ENCODE measurements at regions not wholly inside any gene's neighbourhood (a gene's known extent, or its start where the extent isn't known, plus 50 kb on each side); places are given as distances from the start of the nearest gene placed in this dataset.

DNA sequence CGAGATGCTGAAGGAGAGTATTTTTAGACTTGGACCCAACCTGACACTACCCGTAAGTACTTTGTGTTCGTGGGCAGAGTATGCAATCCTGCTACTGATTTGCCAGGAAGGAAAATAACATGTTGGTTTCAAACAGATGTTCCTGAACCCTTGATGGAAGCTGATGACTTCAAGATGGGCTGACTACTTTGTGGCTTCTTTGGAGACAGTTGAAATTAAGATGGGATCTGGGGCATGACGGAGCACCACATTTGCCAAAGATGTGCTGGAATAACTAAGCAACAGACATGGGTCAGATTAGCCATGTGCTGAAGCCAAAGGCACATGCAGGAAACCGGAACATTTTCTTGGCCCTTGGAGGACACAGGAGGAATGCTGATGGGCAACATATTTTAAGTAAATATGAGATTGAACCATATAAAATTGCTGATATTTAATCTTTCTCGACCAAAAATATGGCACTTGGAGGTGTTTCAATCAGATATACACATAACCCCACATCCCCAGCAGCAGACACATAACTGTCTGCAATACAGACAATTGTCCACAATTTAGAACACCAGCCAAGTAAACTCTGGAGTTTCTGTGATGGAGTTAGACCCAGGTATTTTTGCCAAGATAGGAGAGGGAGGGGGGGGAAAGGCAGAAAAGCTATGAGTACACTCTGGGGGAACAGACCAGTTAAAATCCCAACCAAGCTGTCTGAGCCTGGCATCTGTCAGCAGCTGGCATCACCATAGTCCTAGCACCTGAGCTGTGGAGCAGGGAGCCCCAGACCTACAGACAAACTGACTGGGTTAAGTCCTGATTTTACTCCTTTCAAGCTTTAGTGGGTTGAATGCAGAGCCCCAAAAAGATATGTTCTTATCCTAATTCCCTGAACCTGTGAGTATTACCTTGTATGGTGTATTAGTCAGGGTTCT is 329.4 kb upstream of the CDH5 start:
- Histone ChIP-seq H3K27ac (ENCODE audit: low read depth, low read length) (no peak overlapping the region), H3K4me2 (ENCODE audit: low read length) (no peak overlapping the region), H4K20me1 (ENCODE audit: insufficient read depth) (no peaks in the 10 kb centered on the region), H2AFZ (ENCODE audit: low read depth, low read length, poor library complexity, severe bottlenecking) (no peak overlapping the region), H3K79me2 (ENCODE audit: insufficient read depth, low read length) (no peaks in the 10 kb centered on the region), H3K4me1 (ENCODE audit: control insufficient read depth in 1 of 2, insufficient read depth in 2 of 2, low read length in 2 of 2) (no peaks in the 10 kb centered on the region), H3K36me3 (ENCODE audit: control insufficient read depth in 1 of 2, insufficient read depth in 2 of 2, low read length in 2 of 2) (no peaks in the 10 kb centered on the region), H3K9me3 (ENCODE audit: control insufficient read depth in 1 of 2, insufficient read depth in 1 of 2, low read depth in 1 of 2, low read length in 2 of 2) (no peaks in the 10 kb centered on the region), H3K9me2 (ENCODE audit: insufficient read depth) (no peaks in the 10 kb centered on the region), H3K9ac (ENCODE audit: low read length) (no peak overlapping the region), H3K27me3 (ENCODE audit: insufficient read depth, low read length) (peaks cover 15% of the 10 kb centered on the region; the same call in 1 of the 2 replicates), H3K4me3 (replicated peaks in 1 of 2; ENCODE audit: low read depth in 1 of 2, low read length in 2 of 2) (no peak overlapping the region)
- ChIA-PET POLR2A (no interaction called here), CTCF (no interaction called here), RAD21 (ENCODE audit: low non-redundant PET in 1 of 2, low total read pairs in 2 of 2, uncharacterized antibody in 2 of 2, unreplicated experiment in 2 of 2) (no interaction called here)
- ATAC-seq = no peak
- no TSS peak for BruUV-seq (replicated peaks)
- TF ChIP-seq ZFX (IDR thresholded peaks at IDR 0.05) (no peak), TCF7L2 (IDR thresholded peaks at IDR 0.05; ENCODE audit: borderline replicate concordance, extremely low read depth, insufficient read depth, insufficient read length) (no peak), CBX3 (IDR thresholded peaks at IDR 0.05; ENCODE audit: low read depth) (no peak), YY1 (IDR thresholded peaks at IDR 0.05; ENCODE audit: extremely low read depth, insufficient replicate concordance, low read depth, low read length) (no peak)
- TF ChIP-seq, protein P1, sequence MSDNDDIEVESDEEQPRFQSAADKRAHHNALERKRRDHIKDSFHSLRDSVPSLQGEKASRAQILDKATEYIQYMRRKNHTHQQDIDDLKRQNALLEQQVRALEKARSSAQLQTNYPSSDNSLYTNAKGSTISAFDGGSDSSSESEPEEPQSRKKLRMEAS (IDR thresholded peaks at IDR 0.05) = no peak
- intact Hi-C loops (cut with micrococcal nuclease) = no loop called here
- no peak for DNase-seq (ENCODE audit: low read depth, low spot score)

DNA sequence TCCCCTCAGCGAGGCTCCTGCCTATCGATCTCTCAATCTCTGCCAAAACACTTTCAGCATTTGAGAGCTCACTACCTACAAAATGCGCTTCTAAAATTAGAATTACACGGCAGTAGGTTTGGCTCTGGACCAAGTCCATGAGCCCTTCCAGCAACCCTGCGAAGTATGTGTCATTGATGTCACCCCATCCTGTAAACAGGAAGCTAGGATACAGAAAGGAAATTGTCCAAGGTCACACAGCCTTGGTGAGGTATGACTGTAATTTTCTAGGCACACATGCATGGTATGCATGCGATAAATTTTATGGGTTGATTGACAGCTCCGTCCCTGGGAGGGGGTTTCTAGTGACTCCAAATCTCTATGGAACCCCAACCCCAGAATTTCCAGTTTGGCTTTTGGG is 330.3 kb upstream of the CDH5 start:
- Histone ChIP-seq H2AFZ (ENCODE audit: low read depth, low read length, poor library complexity, severe bottlenecking) (no peak overlapping the region), H3K27ac (ENCODE audit: low read depth, low read length) (no peak overlapping the region), H3K9ac (ENCODE audit: low read length) (no peak overlapping the region), H3K9me3 (ENCODE audit: control insufficient read depth in 1 of 2, insufficient read depth in 1 of 2, low read depth in 1 of 2, low read length in 2 of 2) (no peaks in the 10 kb centered on the region), H4K20me1 (ENCODE audit: insufficient read depth) (no peaks in the 10 kb centered on the region), H3K4me3 (replicated peaks in 1 of 2; ENCODE audit: low read depth in 1 of 2, low read length in 2 of 2) (no peak overlapping the region), H3K27me3 (ENCODE audit: insufficient read depth, low read length) (peaks cover 15% of the 10 kb centered on the region; the same call in 1 of the 2 replicates), H3K4me1 (ENCODE audit: control insufficient read depth in 1 of 2, insufficient read depth in 2 of 2, low read length in 2 of 2) (no peaks in the 10 kb centered on the region), H3K4me2 (ENCODE audit: low read length) (no peak overlapping the region), H3K36me3 (ENCODE audit: control insufficient read depth in 1 of 2, insufficient read depth in 2 of 2, low read length in 2 of 2) (no peaks in the 10 kb centered on the region), H3K79me2 (ENCODE audit: insufficient read depth, low read length) (no peaks in the 10 kb centered on the region), H3K9me2 (ENCODE audit: insufficient read depth) (no peaks in the 10 kb centered on the region)
- intact Hi-C loops (cut with micrococcal nuclease) = no loop called here
- no peak for DNase-seq (ENCODE audit: low read depth, low spot score)
- TF ChIP-seq ZFX (IDR thresholded peaks at IDR 0.05) = no peak
- TF ChIP-seq, protein P1 (IDR thresholded peaks at IDR 0.05) = no peak
- no peak for TF ChIP-seq SP1 (IDR thresholded peaks at IDR 0.05; ENCODE audit: low read depth)
- no peak for TF ChIP-seq EZH2phosphoT487 (IDR thresholded peaks at IDR 0.05; ENCODE audit: borderline replicate concordance)
- TF ChIP-seq EZH2 (IDR thresholded peaks at IDR 0.05) = no peak
- TF ChIP-seq CBX3 (IDR thresholded peaks at IDR 0.05; ENCODE audit: low read depth) = no peak
- TF ChIP-seq, protein P2, sequence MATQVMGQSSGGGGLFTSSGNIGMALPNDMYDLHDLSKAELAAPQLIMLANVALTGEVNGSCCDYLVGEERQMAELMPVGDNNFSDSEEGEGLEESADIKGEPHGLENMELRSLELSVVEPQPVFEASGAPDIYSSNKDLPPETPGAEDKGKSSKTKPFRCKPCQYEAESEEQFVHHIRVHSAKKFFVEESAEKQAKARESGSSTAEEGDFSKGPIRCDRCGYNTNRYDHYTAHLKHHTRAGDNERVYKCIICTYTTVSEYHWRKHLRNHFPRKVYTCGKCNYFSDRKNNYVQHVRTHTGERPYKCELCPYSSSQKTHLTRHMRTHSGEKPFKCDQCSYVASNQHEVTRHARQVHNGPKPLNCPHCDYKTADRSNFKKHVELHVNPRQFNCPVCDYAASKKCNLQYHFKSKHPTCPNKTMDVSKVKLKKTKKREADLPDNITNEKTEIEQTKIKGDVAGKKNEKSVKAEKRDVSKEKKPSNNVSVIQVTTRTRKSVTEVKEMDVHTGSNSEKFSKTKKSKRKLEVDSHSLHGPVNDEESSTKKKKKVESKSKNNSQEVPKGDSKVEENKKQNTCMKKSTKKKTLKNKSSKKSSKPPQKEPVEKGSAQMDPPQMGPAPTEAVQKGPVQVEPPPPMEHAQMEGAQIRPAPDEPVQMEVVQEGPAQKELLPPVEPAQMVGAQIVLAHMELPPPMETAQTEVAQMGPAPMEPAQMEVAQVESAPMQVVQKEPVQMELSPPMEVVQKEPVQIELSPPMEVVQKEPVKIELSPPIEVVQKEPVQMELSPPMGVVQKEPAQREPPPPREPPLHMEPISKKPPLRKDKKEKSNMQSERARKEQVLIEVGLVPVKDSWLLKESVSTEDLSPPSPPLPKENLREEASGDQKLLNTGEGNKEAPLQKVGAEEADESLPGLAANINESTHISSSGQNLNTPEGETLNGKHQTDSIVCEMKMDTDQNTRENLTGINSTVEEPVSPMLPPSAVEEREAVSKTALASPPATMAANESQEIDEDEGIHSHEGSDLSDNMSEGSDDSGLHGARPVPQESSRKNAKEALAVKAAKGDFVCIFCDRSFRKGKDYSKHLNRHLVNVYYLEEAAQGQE (IDR thresholded peaks at IDR 0.05; ENCODE audit: low read depth) = no peak
- ATAC-seq = no peak
- ChIA-PET POLR2A (no interaction called here), RAD21 (ENCODE audit: low non-redundant PET in 1 of 2, low total read pairs in 2 of 2, uncharacterized antibody in 2 of 2, unreplicated experiment in 2 of 2) (no interaction called here), CTCF (no interaction called here)
- no TSS peak for BruUV-seq (replicated peaks)
